ENCODE measurements at regions not wholly inside any gene's neighbourhood (a gene's known extent, or its start where the extent isn't known, plus 50 kb on each side); places are given as distances from the start of the nearest gene placed in this dataset.

DNA sequence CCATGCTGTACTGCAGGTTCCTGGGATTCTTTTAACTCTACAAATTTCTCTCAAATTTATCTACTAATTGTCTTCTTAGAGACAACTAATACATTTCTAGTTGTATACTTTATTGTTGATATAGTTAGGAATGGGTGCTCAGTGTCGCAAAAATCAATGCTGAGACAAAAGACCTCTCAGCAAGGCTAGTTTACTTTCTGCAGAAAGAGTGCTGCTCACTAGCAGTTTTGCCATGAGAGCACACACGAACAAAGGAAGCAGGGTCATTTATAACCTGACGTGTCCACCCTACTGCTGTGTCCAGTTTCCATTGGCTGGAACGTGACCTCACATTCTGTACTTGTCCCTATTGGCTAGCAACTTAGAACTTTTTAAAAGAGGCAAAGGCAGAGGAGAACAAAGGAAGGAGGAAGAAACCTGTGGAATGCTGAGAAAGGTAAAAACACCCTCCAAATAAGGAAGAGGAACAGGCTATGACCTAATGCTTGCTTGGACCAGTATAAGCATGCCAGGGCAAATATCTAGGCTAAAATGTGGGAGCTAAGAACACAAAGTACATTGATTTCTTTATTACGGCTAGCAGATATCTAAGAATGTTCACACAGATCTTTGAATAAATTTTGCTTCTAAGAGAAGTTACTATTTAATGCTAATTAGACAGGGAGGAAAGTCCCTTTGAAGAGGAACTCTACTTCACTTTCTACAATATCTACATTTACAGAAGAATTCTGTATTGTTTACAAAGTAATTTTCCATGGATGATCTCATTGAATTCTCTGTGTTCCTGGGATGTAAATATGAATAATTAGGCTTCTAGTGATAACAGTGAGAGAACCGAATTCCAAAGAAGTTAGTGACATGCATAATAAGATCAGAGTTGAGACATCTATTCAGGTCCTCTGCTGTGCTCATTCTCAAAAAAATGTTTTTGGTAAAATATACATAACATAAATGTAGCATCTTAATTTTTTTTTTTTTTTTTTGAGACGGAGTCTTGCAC, 86.0 kb upstream of the MAP10 start:
- POLR2A ChIA-PET, result no interaction called here
- no peak for DNase-seq (ENCODE audit: low read depth, low spot score)
- H3K27me3 ChIP-seq (ENCODE audit: control insufficient read depth, insufficient read depth, low read length), result no peaks in the 10 kb centered on the region
- intact Hi-C loops (cut with micrococcal nuclease; ENCODE audit: unreplicated experiment) (no loop called here), in situ Hi-C loops (cut with HindIII; ENCODE audit: low pct_unique_long_range_greater_than_20kb, low sequenced_read_pairs) (no loop called here)
- CTCF ChIA-PET, result no interaction called here
- no peak overlapping the region for H3K4me3 ChIP-seq (ENCODE audit: low read depth in 2 of 2, low read length in 2 of 2)
- TF ChIP-seq REST (IDR thresholded peaks at IDR 0.05; ENCODE audit: insufficient read depth in 1 of 2, low read depth in 2 of 2, low read length in 1 of 2) (no peak), POLR2AphosphoS5 (IDR thresholded peaks at IDR 0.05; ENCODE audit: low read depth, low read length) (no peak), SIN3A (IDR thresholded peaks at IDR 0.05; ENCODE audit: borderline replicate concordance, insufficient read depth, low read depth, low read length) (no peak), TCF7L2 (IDR thresholded peaks at IDR 0.05; ENCODE audit: low read depth, low read length) (no peak)
- TF ChIP-seq, protein P1, sequence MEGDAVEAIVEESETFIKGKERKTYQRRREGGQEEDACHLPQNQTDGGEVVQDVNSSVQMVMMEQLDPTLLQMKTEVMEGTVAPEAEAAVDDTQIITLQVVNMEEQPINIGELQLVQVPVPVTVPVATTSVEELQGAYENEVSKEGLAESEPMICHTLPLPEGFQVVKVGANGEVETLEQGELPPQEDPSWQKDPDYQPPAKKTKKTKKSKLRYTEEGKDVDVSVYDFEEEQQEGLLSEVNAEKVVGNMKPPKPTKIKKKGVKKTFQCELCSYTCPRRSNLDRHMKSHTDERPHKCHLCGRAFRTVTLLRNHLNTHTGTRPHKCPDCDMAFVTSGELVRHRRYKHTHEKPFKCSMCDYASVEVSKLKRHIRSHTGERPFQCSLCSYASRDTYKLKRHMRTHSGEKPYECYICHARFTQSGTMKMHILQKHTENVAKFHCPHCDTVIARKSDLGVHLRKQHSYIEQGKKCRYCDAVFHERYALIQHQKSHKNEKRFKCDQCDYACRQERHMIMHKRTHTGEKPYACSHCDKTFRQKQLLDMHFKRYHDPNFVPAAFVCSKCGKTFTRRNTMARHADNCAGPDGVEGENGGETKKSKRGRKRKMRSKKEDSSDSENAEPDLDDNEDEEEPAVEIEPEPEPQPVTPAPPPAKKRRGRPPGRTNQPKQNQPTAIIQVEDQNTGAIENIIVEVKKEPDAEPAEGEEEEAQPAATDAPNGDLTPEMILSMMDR (IDR thresholded peaks at IDR 0.05), result no peak
- H3K27ac ChIP-seq (ENCODE audit: low read length), result no peak overlapping the region
- no peaks in the 10 kb centered on the region for H3K9me3 ChIP-seq (ENCODE audit: control insufficient read depth, insufficient read depth, low read depth, low read length)
- no peaks in the 10 kb centered on the region for H3K36me3 ChIP-seq (ENCODE audit: control insufficient read depth, insufficient read depth, low read length)
- no TSS peak for BruUV-seq (replicated peaks)
- no peak for ATAC-seq
- no peaks in the 10 kb centered on the region for H3K4me1 ChIP-seq (ENCODE audit: control insufficient read depth, insufficient read depth, low read length)

DNA sequence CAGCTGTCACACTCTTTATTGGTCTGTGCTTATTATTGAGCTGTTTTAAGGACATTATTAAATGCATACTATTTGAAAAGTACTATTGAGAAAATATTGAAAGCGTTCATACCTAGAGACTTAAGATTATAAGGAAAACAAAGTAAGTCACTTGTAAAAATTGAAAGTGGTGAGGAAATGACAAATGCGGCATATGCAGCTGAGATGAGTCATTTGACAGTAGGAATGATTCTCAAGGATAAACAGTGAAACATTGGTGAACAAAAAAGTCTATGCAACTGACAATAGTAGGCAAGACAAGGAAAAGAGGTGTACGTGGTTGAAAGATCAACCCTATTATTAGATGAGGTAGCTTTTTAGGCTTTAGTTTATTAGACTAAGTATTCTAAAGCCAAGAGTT, 82.6 kb upstream of the MAP10 start:
- no peak for TF ChIP-seq SIN3A (IDR thresholded peaks at IDR 0.05; ENCODE audit: borderline replicate concordance, insufficient read depth, low read depth, low read length)
- no peak for TF ChIP-seq REST (IDR thresholded peaks at IDR 0.05; ENCODE audit: insufficient read depth in 1 of 2, low read depth in 2 of 2, low read length in 1 of 2)
- no peak for TF ChIP-seq POLR2AphosphoS5 (IDR thresholded peaks at IDR 0.05; ENCODE audit: low read depth, low read length)
- TF ChIP-seq TCF7L2 (IDR thresholded peaks at IDR 0.05; ENCODE audit: low read depth, low read length), result no peak
- TF ChIP-seq, protein P1 (IDR thresholded peaks at IDR 0.05), result no peak
- ChIA-PET POLR2A (no interaction called here), CTCF (interaction anchor here (0.7 kb wide), 1 partner anchor 230 kb away, joined by 7 read pairs; no protein-coding TSS in a partner anchor)
- BruUV-seq (replicated peaks), result no TSS peak
- intact Hi-C loops (cut with micrococcal nuclease; ENCODE audit: unreplicated experiment) (no loop called here), in situ Hi-C loops (cut with HindIII; ENCODE audit: low pct_unique_long_range_greater_than_20kb, low sequenced_read_pairs) (no loop called here)
- Histone ChIP-seq H3K4me1 (ENCODE audit: control insufficient read depth, insufficient read depth, low read length) (no peaks in the 10 kb centered on the region), H3K36me3 (ENCODE audit: control insufficient read depth, insufficient read depth, low read length) (no peaks in the 10 kb centered on the region), H3K27ac (ENCODE audit: low read length) (no peak overlapping the region), H3K4me3 (ENCODE audit: low read depth in 2 of 2, low read length in 2 of 2) (no peak overlapping the region), H3K27me3 (ENCODE audit: control insufficient read depth, insufficient read depth, low read length) (no peaks in the 10 kb centered on the region), H3K9me3 (ENCODE audit: control insufficient read depth, insufficient read depth, low read depth, low read length) (no peaks in the 10 kb centered on the region)
- no peak for ATAC-seq
- no peak for DNase-seq (ENCODE audit: low read depth, low spot score)

All from Panc1 (cell line).